ENCODE measurements at regions not wholly inside any gene's neighbourhood (a gene's known extent, or its start where the extent isn't known, plus 50 kb on each side); places are given as distances from the start of the nearest gene placed in this dataset.
"Not testable (repeated sequence)": the region's sequence is repeated elsewhere in the genome, so short reads cannot be mapped to it uniquely, and the experiment has no call there.

GRCh38 chr3:11713171-11713570 lies 69.5 kb upstream of the VGLL4 start:
- DNase-seq (ENCODE audit: low spot score) (no peak), FAIRE-seq (no peak)

GRCh38 chr3:11712646-11713045 lies 68.9 kb upstream of the VGLL4 start:
- FAIRE-seq (no peak), DNase-seq (ENCODE audit: low spot score) (no peak)

- DNase-seq (ENCODE audit: low spot score) (no peak), FAIRE-seq (no peak)
Observed at GRCh38 chr3:11711876-11712275, 68.2 kb upstream of the VGLL4 start.

GRCh38 chr3:11709782-11710181 lies 66.1 kb upstream of the VGLL4 start:
- DNase-seq (ENCODE audit: low spot score): no peak
- FAIRE-seq: no peak

- FAIRE-seq; DNase-seq (ENCODE audit: low spot score): not testable (repeated sequence)
Observed at GRCh38 chr3:11707084-11707483, 63.4 kb upstream of the VGLL4 start.

- no peak for FAIRE-seq
- DNase-seq (ENCODE audit: low spot score): no peak
Observed at GRCh38 chr3:11706604-11707003, 62.9 kb upstream of the VGLL4 start.

GRCh38 chr3:11705049-11705448 lies 61.3 kb upstream of the VGLL4 start:
- peak; percentile 30 for FAIRE-seq
- DNase-seq (ENCODE audit: low spot score): peak; percentile 62

- FAIRE-seq (no peak), DNase-seq (ENCODE audit: low spot score) (no peak)
Observed at GRCh38 chr3:11703146-11703545, 59.4 kb upstream of the VGLL4 start.

- FAIRE-seq (peak; percentile 62), DNase-seq (ENCODE audit: low spot score) (peak; percentile 13)
Observed at GRCh38 chr3:11699083-11699427, 55.3 kb upstream of the VGLL4 start.

- FAIRE-seq (no peak), DNase-seq (ENCODE audit: low spot score) (no peak)
Observed at GRCh38 chr3:11698326-11699082, 54.8 kb upstream of the VGLL4 start.

- FAIRE-seq (no peak), DNase-seq (ENCODE audit: low spot score) (no peak)
Observed at GRCh38 chr3:11697701-11698100, 54.0 kb upstream of the VGLL4 start.

- DNase-seq (ENCODE audit: low spot score) (no peak), FAIRE-seq (no peak)
Observed at GRCh38 chr3:11696054-11696453, 52.3 kb upstream of the VGLL4 start.
